Panc1 (cell line): ENCODE measurements at regions not wholly inside any gene's neighbourhood (a gene's known extent, or its start where the extent isn't known, plus 50 kb on each side); places are given as distances from the start of the nearest gene placed in this dataset.

ENCODE experiments used
- ATAC-seq: fragments of 200-7000 bp; cut with Tn5 transposase; 2 replicates; pipeline ENCODE4 v1.9.1; 2020; ENCODE audit warnings: mild to moderate bottlenecking, moderate library complexity
- BruUV-seq: library from RNA; stranded (reverse); fragments of 400-500 nt; replicated peaks from 2 replicates; lab custom pipeline; 2021; lab: Mats Ljungman, UMichigan
- CTCF ChIA-PET: fragments of 300-600 bp; sonication (Branson Sonifier 250); formaldehyde crosslinking; loops from one replicate; lab custom pipeline; 2022; ENCODE audit warnings: antibody characterized with exemption; lab: Charles Lee
- POLR2A ChIA-PET: fragments of 300-600 bp; sonication (Branson Sonifier 250); formaldehyde crosslinking; loops from one replicate; lab custom pipeline; 2022; ENCODE audit warnings: antibody characterized with exemption; lab: Charles Lee
- DNase-seq: peaks from one replicate; pipeline ENCODE4 v3.0.0-alpha.2; 2010; ENCODE audit warnings: low read depth, low spot score
- H3K27ac ChIP-seq: 2 replicates; pipeline ENCODE4 v1.5.1; 2011; ENCODE audit warnings: mild to moderate bottlenecking, low read length, inconsistent platforms
- H3K27me3 ChIP-seq: fragments of 200-500 bp; sonication (Bioruptor generic); 2 replicates; pipeline ENCODE4 v1.6.0; 2014; ENCODE audit warnings: low read length, inconsistent platforms; ENCODE audit not compliant: control insufficient read depth, insufficient read depth
- H3K36me3 ChIP-seq: fragments of 200-500 bp; sonication (Bioruptor generic); 2 replicates; pipeline ENCODE4 v1.5.1; 2014; ENCODE audit warnings: inconsistent platforms, mild to moderate bottlenecking, low read length, moderate library complexity; ENCODE audit not compliant: control insufficient read depth, insufficient read depth
- H3K4me1 ChIP-seq: 2 replicates; pipeline ENCODE4 v1.5.1; 2011; ENCODE audit warnings: inconsistent platforms, mild to moderate bottlenecking, low read length, moderate library complexity; ENCODE audit not compliant: control insufficient read depth, insufficient read depth
- H3K4me3 ChIP-seq, 2 experiments: 2 replicates each; pipeline ENCODE4 v1.5.1; 2011 to 2012; ENCODE audit warnings: low read depth in 2 of 2, low read length in 2 of 2, mild to moderate bottlenecking in 2 of 2, inconsistent platforms in 1 of 2, moderate library complexity in 1 of 2
- H3K9me3 ChIP-seq: fragments of 200-500 bp; sonication (Bioruptor generic); 2 replicates; pipeline ENCODE4 v1.5.1; 2014; ENCODE audit warnings: low read depth, mild to moderate bottlenecking, inconsistent platforms, low read length, moderate library complexity; ENCODE audit not compliant: control insufficient read depth, insufficient read depth
- CTCF ChIP-seq: fragments of 450-650 bp; IDR thresholded peaks from 2 replicates; pipeline ENCODE4 v1.5.1; 2017; ENCODE audit warnings: mild to moderate bottlenecking
- POLR2AphosphoS5 ChIP-seq: IDR thresholded peaks from 2 replicates; pipeline ENCODE4 v1.6.1; 2012; ENCODE audit warnings: mild to moderate bottlenecking, low read depth, low read length, moderate library complexity
- REST ChIP-seq, 2 experiments: IDR thresholded peaks; 2 replicates each; pipeline ENCODE4 v1.6.1; 2011 to 2012; ENCODE audit warnings: low read depth in 2 of 2, control low read depth in 1 of 2, low read length in 1 of 2, mild to moderate bottlenecking in 1 of 2, moderate library complexity in 1 of 2; ENCODE audit not compliant: insufficient read depth in 1 of 2
- SIN3A ChIP-seq: IDR thresholded peaks from 2 replicates; pipeline ENCODE4 v1.6.1; 2012; ENCODE audit warnings: low read depth, mild to moderate bottlenecking, low read length, moderate library complexity, borderline replicate concordance; ENCODE audit not compliant: insufficient read depth
- TCF7L2 ChIP-seq: IDR thresholded peaks from 2 replicates; pipeline ENCODE4 v1.6.1; 2011; ENCODE audit warnings: mild to moderate bottlenecking, low read depth, low read length, inconsistent platforms
- in situ Hi-C: cut with HindIII; loops from 2 replicates; pipeline ENCODE4 v1.10.0; 2016; ENCODE audit warnings: low sequenced_read_pairs, low pct_unique_long_range_greater_than_20kb
- intact Hi-C: fragments of 100-400 bp; cut with micrococcal nuclease; formaldehyde crosslinking; loops from one replicate; pipeline ENCODE4 v1.10.0; 2022; ENCODE audit not compliant: unreplicated experiment

GRCh38 chr5:4191703-4192102 lies 596.1 kb downstream of the IRX1 start:
- ATAC-seq (no peak), DNase-seq (no peak)
- TF ChIP-seq CTCF (no peak), REST (IDR thresholded peaks at IDR 0.05; ENCODE audit: insufficient read depth in 1 of 2, low read depth in 2 of 2, low read length in 1 of 2) (no peak), SIN3A (no peak), TCF7L2 (no peak), POLR2AphosphoS5 (no peak)
- no peaks in the 10 kb centered on the region for H3K9me3 ChIP-seq
- no peaks in the 10 kb centered on the region for H3K4me1 ChIP-seq
- no peak overlapping the region for H3K4me3 ChIP-seq
- intact Hi-C loops: no loop called here
- CTCF ChIA-PET: no interaction called here
- H3K27me3 ChIP-seq: no peaks in the 10 kb centered on the region
- in situ Hi-C loops: no loop called here
- no peak overlapping the region for H3K27ac ChIP-seq
- no peaks in the 10 kb centered on the region for H3K36me3 ChIP-seq
- POLR2A ChIA-PET: no interaction called here
- no TSS peak for BruUV-seq

- no peak overlapping the region for H3K4me3 ChIP-seq
- no peaks in the 10 kb centered on the region for H3K27me3 ChIP-seq
- DNase-seq (no peak), ATAC-seq (no peak)
- TF ChIP-seq TCF7L2: no peak
- no peak for TF ChIP-seq REST (IDR thresholded peaks at IDR 0.05; ENCODE audit: insufficient read depth in 1 of 2, low read depth in 2 of 2, low read length in 1 of 2)
- no peak for TF ChIP-seq POLR2AphosphoS5
- TF ChIP-seq SIN3A: no peak
- TF ChIP-seq CTCF: no peak
- no peaks in the 10 kb centered on the region for H3K9me3 ChIP-seq
- H3K4me1 ChIP-seq: no peaks in the 10 kb centered on the region
- ChIA-PET CTCF (no interaction called here), POLR2A (no interaction called here)
- no peaks in the 10 kb centered on the region for H3K36me3 ChIP-seq
- H3K27ac ChIP-seq: no peak overlapping the region
- no TSS peak for BruUV-seq
- in situ Hi-C loops: no loop called here
- intact Hi-C loops: no loop called here
Measured at GRCh38 chr5:4192111-4192510, 596.5 kb downstream of the IRX1 start.
